BE2C (cell line): ENCODE measurements at regions not wholly inside any gene's neighbourhood (a gene's known extent, or its start where the extent isn't known, plus 50 kb on each side); places are given as distances from the start of the nearest gene placed in this dataset.

Source experiments
- DNase-seq: peaks from one replicate; pipeline ENCODE4 v3.0.0-alpha.2; 2020
- H3K27me3 ChIP-seq: fragments of 250-450 bp; sonication (Bioruptor Pico); 2 replicates; pipeline ENCODE4 v1.5.1; 2020; ENCODE audit warnings: mild to moderate bottlenecking
- H3K36me3 ChIP-seq: fragments of 250-450 bp; sonication (Bioruptor Pico); 2 replicates; pipeline ENCODE4 v1.5.1; 2020; ENCODE audit warnings: mild to moderate bottlenecking
- H3K4me1 ChIP-seq: fragments of 250-450 bp; sonication (Bioruptor Pico); 2 replicates; pipeline ENCODE4 v1.5.1; 2020
- H3K4me3 ChIP-seq: 2 replicates; pipeline ENCODE4 v1.5.1; 2011; ENCODE audit warnings: low read depth, low read length
- H3K9me3 ChIP-seq: fragments of 250-450 bp; sonication (Bioruptor Pico); 2 replicates; pipeline ENCODE4 v1.5.1; 2020
- TF ChIP-seq, protein P1 (sequence below): IDR thresholded peaks from 2 replicates; pipeline ENCODE4 v1.5.1; 2012; ENCODE audit warnings: mild to moderate bottlenecking, low read depth, low read length

DNA sequence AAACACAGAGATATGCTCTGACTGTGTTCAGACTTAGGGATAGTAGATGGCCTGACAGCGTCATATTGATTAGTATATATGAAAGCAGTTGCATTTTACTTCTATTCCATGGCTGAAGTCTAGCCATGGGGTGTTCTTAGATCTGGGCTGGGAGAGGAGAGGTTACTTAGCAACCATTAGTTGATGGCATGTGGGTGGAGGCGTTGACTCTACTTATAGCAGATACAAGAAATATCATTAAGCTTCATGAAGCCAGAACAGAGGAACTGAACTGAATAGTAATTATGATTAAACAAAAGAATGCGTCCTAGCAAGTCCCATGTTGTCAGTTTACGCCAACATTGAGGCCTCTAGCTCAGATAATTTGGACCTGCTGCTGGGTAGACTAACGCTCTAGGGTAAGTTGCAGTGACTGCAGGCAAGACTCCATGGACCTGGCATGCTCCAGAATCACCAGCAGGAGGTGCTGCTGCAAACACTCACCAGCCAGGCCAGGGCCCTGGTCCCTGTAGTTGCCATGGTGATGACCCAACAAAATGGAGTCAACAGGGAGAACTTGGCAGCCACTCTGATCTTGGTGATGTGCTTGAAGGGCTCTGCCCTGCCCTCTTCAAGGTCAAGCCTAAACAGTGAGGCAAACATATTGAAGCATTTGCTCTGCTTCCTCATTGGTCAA lies 477.3 kb downstream of the PREX1 start:
- no peak overlapping the region for H3K4me3 ChIP-seq
- no peaks in the 10 kb centered on the region for H3K36me3 ChIP-seq
- TF ChIP-seq, protein P1, sequence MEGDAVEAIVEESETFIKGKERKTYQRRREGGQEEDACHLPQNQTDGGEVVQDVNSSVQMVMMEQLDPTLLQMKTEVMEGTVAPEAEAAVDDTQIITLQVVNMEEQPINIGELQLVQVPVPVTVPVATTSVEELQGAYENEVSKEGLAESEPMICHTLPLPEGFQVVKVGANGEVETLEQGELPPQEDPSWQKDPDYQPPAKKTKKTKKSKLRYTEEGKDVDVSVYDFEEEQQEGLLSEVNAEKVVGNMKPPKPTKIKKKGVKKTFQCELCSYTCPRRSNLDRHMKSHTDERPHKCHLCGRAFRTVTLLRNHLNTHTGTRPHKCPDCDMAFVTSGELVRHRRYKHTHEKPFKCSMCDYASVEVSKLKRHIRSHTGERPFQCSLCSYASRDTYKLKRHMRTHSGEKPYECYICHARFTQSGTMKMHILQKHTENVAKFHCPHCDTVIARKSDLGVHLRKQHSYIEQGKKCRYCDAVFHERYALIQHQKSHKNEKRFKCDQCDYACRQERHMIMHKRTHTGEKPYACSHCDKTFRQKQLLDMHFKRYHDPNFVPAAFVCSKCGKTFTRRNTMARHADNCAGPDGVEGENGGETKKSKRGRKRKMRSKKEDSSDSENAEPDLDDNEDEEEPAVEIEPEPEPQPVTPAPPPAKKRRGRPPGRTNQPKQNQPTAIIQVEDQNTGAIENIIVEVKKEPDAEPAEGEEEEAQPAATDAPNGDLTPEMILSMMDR = peak; percentile 59
- H3K9me3 ChIP-seq = peaks cover 5% of the 10 kb centered on the region; the same call in 1 of the 2 replicates
- peak; percentile 48 for DNase-seq
- H3K27me3 ChIP-seq = no peaks in the 10 kb centered on the region
- H3K4me1 ChIP-seq = no peaks in the 10 kb centered on the region

DNA sequence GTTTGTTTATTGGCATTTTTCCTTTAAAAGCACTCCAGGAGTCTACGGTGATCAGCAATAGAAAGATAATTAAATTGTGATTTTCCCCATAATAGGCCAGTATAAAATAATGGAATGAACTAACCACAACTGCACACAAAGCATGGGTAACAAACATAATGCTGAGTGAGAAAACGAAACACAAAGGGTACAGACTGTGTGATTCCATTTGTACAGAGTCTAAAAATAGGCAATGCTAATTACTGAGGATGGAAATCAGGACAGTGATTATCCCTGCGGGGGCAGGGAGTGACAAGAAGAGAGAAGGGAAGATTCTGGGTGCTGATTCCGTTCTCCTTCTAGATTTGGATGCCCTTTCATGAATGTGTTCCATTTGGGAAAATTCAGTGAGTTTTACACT lies 478.1 kb downstream of the PREX1 start:
- peaks cover 5% of the 10 kb centered on the region; the same call in 1 of the 2 replicates for H3K9me3 ChIP-seq
- no peaks in the 10 kb centered on the region for H3K27me3 ChIP-seq

DNA sequence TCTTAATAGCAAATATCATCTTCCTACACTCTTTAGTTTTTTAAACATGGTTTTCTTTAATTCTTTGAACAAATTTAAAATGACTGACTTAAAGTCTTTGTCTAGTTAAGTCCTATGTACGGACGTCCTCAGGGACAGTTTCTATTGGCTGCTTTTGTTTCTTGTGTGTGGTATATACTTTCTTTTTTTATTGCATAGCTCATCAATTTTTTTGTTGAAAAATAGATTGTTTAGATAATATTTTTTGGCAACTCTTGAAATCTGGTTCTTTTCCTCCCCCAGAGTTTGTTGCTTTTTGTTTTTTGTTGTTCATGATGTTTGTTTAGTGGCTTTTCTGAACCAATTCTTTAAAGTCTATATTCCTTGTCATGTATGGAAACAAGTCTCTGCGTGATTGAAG lies 479.8 kb downstream of the PREX1 start:
- no peak for DNase-seq
- TF ChIP-seq, protein P1 = no peak
- Histone ChIP-seq H3K4me3 (no peak overlapping the region), H3K4me1 (no peaks in the 10 kb centered on the region), H3K36me3 (no peaks in the 10 kb centered on the region), H3K9me3 (no peaks in the 10 kb centered on the region), H3K27me3 (no peaks in the 10 kb centered on the region)

More for the DNA sequence above, 478.1 kb downstream of the PREX1 start:
- TF ChIP-seq, protein P1 = no peak
- DNase-seq = no peak
- H3K36me3 ChIP-seq = no peaks in the 10 kb centered on the region
- H3K4me1 ChIP-seq = no peaks in the 10 kb centered on the region
- H3K4me3 ChIP-seq = no peak overlapping the region

DNA sequence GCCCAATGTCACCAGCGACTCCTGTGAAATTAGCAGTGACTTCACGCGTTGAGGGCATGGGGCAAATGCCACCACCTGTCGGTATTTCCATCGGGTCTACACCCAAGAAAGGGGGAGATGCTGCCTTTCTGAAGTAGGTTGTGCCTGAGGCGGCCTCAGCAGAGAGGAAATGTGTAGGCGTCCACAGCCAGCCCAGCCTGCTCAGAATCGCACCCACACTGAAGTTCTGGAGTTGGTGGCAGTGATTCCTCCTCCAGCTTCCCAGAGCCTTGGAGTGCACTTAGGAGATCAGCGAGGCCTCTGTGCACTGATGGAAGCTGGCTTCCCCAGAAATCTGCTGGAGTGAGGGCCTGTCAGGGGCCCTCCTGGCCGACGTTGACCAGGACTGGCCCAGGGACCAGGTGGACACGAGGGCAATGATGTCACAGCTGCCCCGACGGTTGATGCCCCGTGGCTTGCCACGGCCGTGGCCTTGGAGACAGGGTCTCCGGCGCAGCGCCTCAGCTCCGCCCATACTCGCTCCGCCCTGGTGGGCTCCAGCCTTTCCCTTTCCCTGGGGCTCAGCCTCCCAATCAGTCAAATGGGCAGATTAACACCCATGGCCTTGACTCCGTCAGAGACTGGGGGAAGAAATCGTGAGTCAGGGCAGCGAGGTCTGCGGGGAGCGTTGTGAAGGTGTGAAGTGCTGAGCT lies 484.8 kb downstream of the PREX1 start:
- Histone ChIP-seq H3K4me1 (no peaks in the 10 kb centered on the region), H3K9me3 (no peaks in the 10 kb centered on the region), H3K27me3 (no peaks in the 10 kb centered on the region), H3K4me3 (no peak overlapping the region), H3K36me3 (no peaks in the 10 kb centered on the region)
- no peak for DNase-seq
- TF ChIP-seq, protein P1 = no peak

DNA sequence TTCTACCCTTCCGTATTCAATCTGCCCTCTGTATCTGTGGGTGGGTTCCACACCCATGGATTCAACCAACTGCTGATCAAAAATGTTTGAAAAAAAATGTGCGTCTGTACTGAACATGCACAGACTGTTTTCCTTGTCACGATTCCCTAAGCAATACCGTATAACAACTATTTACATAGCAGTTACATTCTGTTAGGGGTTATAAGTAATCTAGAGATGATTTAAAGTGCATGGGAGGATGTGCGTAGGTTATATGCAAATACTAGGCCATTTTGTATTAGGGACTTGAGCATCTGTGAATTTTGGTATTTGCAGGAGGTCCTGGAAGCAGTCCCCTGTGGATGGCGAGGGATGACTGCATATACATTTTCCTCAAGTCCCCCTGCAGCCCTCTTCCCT lies 486.9 kb downstream of the PREX1 start:
- DNase-seq = no peak
- H3K9me3 ChIP-seq = no peaks in the 10 kb centered on the region; the same call in 1 of the 2 replicates
- H3K4me3 ChIP-seq = no peak overlapping the region
- no peaks in the 10 kb centered on the region for H3K36me3 ChIP-seq
- H3K27me3 ChIP-seq = no peaks in the 10 kb centered on the region
- TF ChIP-seq, protein P1 = no peak
- no peaks in the 10 kb centered on the region for H3K4me1 ChIP-seq
